ENCODE measurements at regions not wholly inside any gene's neighbourhood (a gene's known extent, or its start where the extent isn't known, plus 50 kb on each side); places are given as distances from the start of the nearest gene placed in this dataset.
"Not testable (repeated sequence)": the region's sequence is repeated elsewhere in the genome, so short reads cannot be mapped to it uniquely, and the experiment has no call there.

- no peak for DNase-seq (ENCODE audit: low read depth in 2 of 2)
These were observed 1038.1 kb downstream of the SUCLG1 start for GRCh38 chr2:83420993-83421392.

- no peak for DNase-seq (ENCODE audit: low read depth in 2 of 2)
These were observed 1064.8 kb downstream of the SUCLG1 start for GRCh38 chr2:83394134-83394904.

GRCh38 chr2:83388804-83389203 lies 1070.3 kb downstream of the SUCLG1 start:
- DNase-seq (ENCODE audit: low read depth in 2 of 2) = no peak

GRCh38 chr2:83386549-83386948 lies 1072.5 kb downstream of the SUCLG1 start:
- peak; percentile 66 for DNase-seq (ENCODE audit: low read depth in 2 of 2)

- DNase-seq (ENCODE audit: low read depth in 2 of 2) = peak in 1 of 2 experiments; percentile 24
These were observed 1080.2 kb downstream of the SUCLG1 start for GRCh38 chr2:83378921-83379320.

- no peak for DNase-seq (ENCODE audit: low read depth in 2 of 2)
These were observed 1082.3 kb downstream of the SUCLG1 start for GRCh38 chr2:83376731-83377130.

- DNase-seq (ENCODE audit: low read depth in 2 of 2) = no peak
These were observed 1088.7 kb downstream of the SUCLG1 start for GRCh38 chr2:83370419-83370762.

- DNase-seq (ENCODE audit: low read depth in 2 of 2) = no peak
These were observed 1089.3 kb downstream of the SUCLG1 start for GRCh38 chr2:83369601-83370418.

- DNase-seq (ENCODE audit: low read depth in 2 of 2) = peak; percentile 66 to 73
These were observed 1090.2 kb downstream of the SUCLG1 start for GRCh38 chr2:83368916-83369315.

- DNase-seq (ENCODE audit: low read depth in 2 of 2) = no peak
These were observed 1090.6 kb downstream of the SUCLG1 start for GRCh38 chr2:83368461-83368860.

GRCh38 chr2:83365476-83365875 lies 1093.6 kb downstream of the SUCLG1 start:
- peak; percentile 48 to 57 for DNase-seq (ENCODE audit: low read depth in 2 of 2)

GRCh38 chr2:83364264-83364663 lies 1094.8 kb downstream of the SUCLG1 start:
- peak; percentile 87 to 88 for DNase-seq (ENCODE audit: low read depth in 2 of 2)

- not testable (repeated sequence) for DNase-seq (ENCODE audit: low read depth in 2 of 2)
These were observed 1095.9 kb downstream of the SUCLG1 start for GRCh38 chr2:83363138-83363537.

GRCh38 chr2:83359336-83359735 lies 1099.7 kb downstream of the SUCLG1 start:
- DNase-seq (ENCODE audit: low read depth in 2 of 2) = no peak

GRCh38 chr2:83342860-83343329 lies 1116.2 kb downstream of the SUCLG1 start:
- DNase-seq (ENCODE audit: low read depth in 2 of 2) = no peak

GRCh38 chr2:83340424-83340823 lies 1118.7 kb downstream of the SUCLG1 start:
- no peak for DNase-seq (ENCODE audit: low read depth in 2 of 2)

- DNase-seq (ENCODE audit: low read depth in 2 of 2) = not testable (repeated sequence)
These were observed 1119.1 kb downstream of the SUCLG1 start for GRCh38 chr2:83339942-83340341.

- DNase-seq (ENCODE audit: low read depth in 2 of 2) = no peak
These were observed 1127.3 kb downstream of the SUCLG1 start for GRCh38 chr2:83331810-83332209.

- DNase-seq (ENCODE audit: low read depth in 2 of 2) = no peak
These were observed 1136.0 kb downstream of the SUCLG1 start for GRCh38 chr2:83323038-83323437.

- DNase-seq (ENCODE audit: low read depth in 2 of 2) = no peak
These were observed 1139.0 kb downstream of the SUCLG1 start for GRCh38 chr2:83320053-83320452.

- no peak for DNase-seq (ENCODE audit: low read depth in 2 of 2)
These were observed 1153.2 kb downstream of the SUCLG1 start for GRCh38 chr2:83305758-83306378.

- no peak for DNase-seq (ENCODE audit: low read depth in 2 of 2)
These were observed 1168.0 kb downstream of the SUCLG1 start for GRCh38 chr2:83291083-83291482.
